ENCODE measurements at regions not wholly inside any gene's neighbourhood (a gene's known extent, or its start where the extent isn't known, plus 50 kb on each side); places are given as distances from the start of the nearest gene placed in this dataset.

DNA sequence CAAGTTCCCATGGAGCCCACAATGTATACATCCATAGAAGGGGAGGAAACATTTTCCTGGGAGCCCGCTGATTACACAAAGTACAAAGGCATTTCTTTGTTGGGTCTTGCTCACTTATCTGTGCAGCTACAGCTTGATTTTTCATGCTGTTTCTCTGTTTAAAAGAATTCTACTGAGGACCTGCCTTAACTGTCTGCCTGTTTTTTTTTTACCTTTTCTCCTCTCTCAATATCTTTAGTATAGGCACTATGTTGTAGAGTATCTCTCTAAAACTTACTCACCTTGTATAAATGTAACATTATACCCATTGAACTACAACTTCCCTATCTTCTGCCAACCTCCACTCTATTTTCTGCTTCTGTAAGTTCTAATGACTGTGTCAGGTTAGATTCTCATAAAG lies 494.6 kb upstream of the EPHA5 start:
- TF ChIP-seq ZNF384 (IDR thresholded peaks at IDR 0.05) (no peak), TARDBP (IDR thresholded peaks at IDR 0.05) (no peak), FOXM1 (IDR thresholded peaks at IDR 0.05; ENCODE audit: borderline replicate concordance) (no peak), SP1 (IDR thresholded peaks at IDR 0.05) (no peak), FOXA1 (IDR thresholded peaks at IDR 0.05) (no peak), NFRKB (IDR thresholded peaks at IDR 0.05) (no peak), ARNT (IDR thresholded peaks at IDR 0.05) (no peak), FOXK2 (IDR thresholded peaks at IDR 0.05) (no peak), L3MBTL2 (conservative IDR thresholded peaks at IDR 0.05) (no peak), SUZ12 (IDR thresholded peaks at IDR 0.05) (no peak), CTBP1 (IDR thresholded peaks at IDR 0.05; ENCODE audit: borderline replicate concordance) (no peak)
- TF ChIP-seq, protein P1, sequence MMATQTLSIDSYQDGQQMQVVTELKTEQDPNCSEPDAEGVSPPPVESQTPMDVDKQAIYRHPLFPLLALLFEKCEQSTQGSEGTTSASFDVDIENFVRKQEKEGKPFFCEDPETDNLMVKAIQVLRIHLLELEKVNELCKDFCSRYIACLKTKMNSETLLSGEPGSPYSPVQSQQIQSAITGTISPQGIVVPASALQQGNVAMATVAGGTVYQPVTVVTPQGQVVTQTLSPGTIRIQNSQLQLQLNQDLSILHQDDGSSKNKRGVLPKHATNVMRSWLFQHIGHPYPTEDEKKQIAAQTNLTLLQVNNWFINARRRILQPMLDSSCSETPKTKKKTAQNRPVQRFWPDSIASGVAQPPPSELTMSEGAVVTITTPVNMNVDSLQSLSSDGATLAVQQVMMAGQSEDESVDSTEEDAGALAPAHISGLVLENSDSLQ (IDR thresholded peaks at IDR 0.05) = no peak
